ENCODE measurements at regions not wholly inside any gene's neighbourhood (a gene's known extent, or its start where the extent isn't known, plus 50 kb on each side); places are given as distances from the start of the nearest gene placed in this dataset.

GRCh38 chr1:71294178-71294577 lies 213.3 kb upstream of the ZRANB2 start (continued):
- no peak for TF ChIP-seq PRDM2 (tag by site-specific recombination; IDR thresholded peaks at IDR 0.05; ENCODE audit: borderline replicate concordance)
- no peak for TF ChIP-seq ZNF16 (tag by site-specific recombination; IDR thresholded peaks at IDR 0.05; ENCODE audit: low read depth)
- no peak for TF ChIP-seq ZNF529 (tag by site-specific recombination; IDR thresholded peaks at IDR 0.05; ENCODE audit: insufficient replicate concordance)
- no peak for TF ChIP-seq ZNF629 (tag by site-specific recombination; IDR thresholded peaks at IDR 0.05)
- TF ChIP-seq HOXD13 (CRISPR knock-in tag; IDR thresholded peaks at IDR 0.05; ENCODE audit: borderline replicate concordance): no peak
- no peak for TF ChIP-seq RBAK (tag by site-specific recombination; IDR thresholded peaks at IDR 0.05)
- no peak for TF ChIP-seq ZBTB26 (tag by site-specific recombination; optimal IDR thresholded peaks at IDR 0.05)
- TF ChIP-seq ZNF514 (tag by site-specific recombination; IDR thresholded peaks at IDR 0.05): no peak
- TF ChIP-seq ZNF148 (tag by site-specific recombination; IDR thresholded peaks at IDR 0.05; ENCODE audit: borderline replicate concordance): no peak
- no peak for TF ChIP-seq ZNF280C (tag by site-specific recombination; IDR thresholded peaks at IDR 0.05)

- no peak overlapping the region for H3K4me3 ChIP-seq (ENCODE audit: low read depth, low read length)
- CTCF ChIA-PET: no interaction called here
- no peaks in the 10 kb centered on the region for H3K9me3 ChIP-seq (ENCODE audit: control insufficient read depth, insufficient read depth, low read depth, low read length)
- H3K36me3 ChIP-seq (ENCODE audit: control insufficient read depth in 2 of 2, insufficient read depth in 1 of 2, low read length in 2 of 2): no peaks in the 10 kb centered on the region
- POLR2A ChIA-PET: no interaction called here
- H3K4me1 ChIP-seq (ENCODE audit: control insufficient read depth, insufficient read depth, low read length): no peaks in the 10 kb centered on the region
- no peak overlapping the region for H3K27ac ChIP-seq (ENCODE audit: extremely low read depth, low read depth, low read length)
- no peak for TF ChIP-seq ZNF416 (tag by site-specific recombination; IDR thresholded peaks at IDR 0.05)
- TF ChIP-seq ZNF354C (tag by site-specific recombination; IDR thresholded peaks at IDR 0.05; ENCODE audit: borderline replicate concordance, low read depth): no peak
- TF ChIP-seq ZNF658 (tag by site-specific recombination; IDR thresholded peaks at IDR 0.05): no peak
- TF ChIP-seq ZNF645 (tag by site-specific recombination; IDR thresholded peaks at IDR 0.05): no peak
- TF ChIP-seq ZNF571 (tag by site-specific recombination; IDR thresholded peaks at IDR 0.05): no peak
- TF ChIP-seq ZNF214 (tag by site-specific recombination; IDR thresholded peaks at IDR 0.05; ENCODE audit: borderline replicate concordance): no peak
- no peak for TF ChIP-seq ZNF239 (tag by site-specific recombination; IDR thresholded peaks at IDR 0.05)
- no peak for TF ChIP-seq ZNF707 (tag by site-specific recombination; IDR thresholded peaks at IDR 0.05)
- TF ChIP-seq ZNF747 (tag by site-specific recombination; IDR thresholded peaks at IDR 0.05): no peak
- no peak for TF ChIP-seq ZNF473 (tag by site-specific recombination; IDR thresholded peaks at IDR 0.05)
- TF ChIP-seq TCF7L2 (IDR thresholded peaks at IDR 0.05; ENCODE audit: borderline replicate concordance, low read depth, low read length): no peak
- no peak for TF ChIP-seq ZNF311 (tag by site-specific recombination; IDR thresholded peaks at IDR 0.05; ENCODE audit: borderline replicate concordance)
- no peak for TF ChIP-seq ZBTB17 (tag by site-specific recombination; IDR thresholded peaks at IDR 0.05)
- TF ChIP-seq ZBTB48 (tag by site-specific recombination; IDR thresholded peaks at IDR 0.05): no peak
These were observed 211.4 kb upstream of the ZRANB2 start for GRCh38 chr1:71292203-71292602.
